GM19193 (cell line): ENCODE measurements at regions not wholly inside any gene's neighbourhood (a gene's known extent, or its start where the extent isn't known, plus 50 kb on each side); places are given as distances from the start of the nearest gene placed in this dataset.

ENCODE experiments used
- POLR2A ChIP-seq: IDR thresholded peaks from 4 replicates; pipeline ENCODE4 v1.6.1; 2011; ENCODE audit not compliant: insufficient read depth, insufficient read length; ENCODE audit errors: extremely low read depth

DNA sequence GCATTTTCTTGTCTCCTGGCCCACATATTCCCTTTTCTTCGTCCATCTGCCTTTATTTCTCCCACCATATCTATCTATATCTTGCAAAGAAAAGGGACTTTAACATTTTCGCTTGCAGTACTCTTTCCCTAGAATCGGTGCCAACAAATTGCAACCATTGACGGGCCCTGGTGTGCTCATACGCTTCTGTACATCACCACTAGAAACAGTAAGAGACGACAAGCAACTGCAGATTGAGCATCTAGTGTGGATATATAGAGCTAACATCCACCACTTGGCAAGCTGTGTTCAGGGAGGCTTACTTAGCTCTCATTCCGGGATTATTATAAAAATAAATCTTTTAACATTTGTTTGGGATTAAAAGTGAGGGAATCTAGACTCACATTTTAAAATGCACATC is 230.8 kb upstream of the PKN2 start:
- no peak for TF ChIP-seq POLR2A

- TF ChIP-seq POLR2A, result no peak
Measured at GRCh38 chr1:88454781-88455180, 229.3 kb upstream of the PKN2 start.

GRCh38 chr1:88455621-88456256 is 228.3 kb upstream of the PKN2 start:
- no peak for TF ChIP-seq POLR2A

DNA sequence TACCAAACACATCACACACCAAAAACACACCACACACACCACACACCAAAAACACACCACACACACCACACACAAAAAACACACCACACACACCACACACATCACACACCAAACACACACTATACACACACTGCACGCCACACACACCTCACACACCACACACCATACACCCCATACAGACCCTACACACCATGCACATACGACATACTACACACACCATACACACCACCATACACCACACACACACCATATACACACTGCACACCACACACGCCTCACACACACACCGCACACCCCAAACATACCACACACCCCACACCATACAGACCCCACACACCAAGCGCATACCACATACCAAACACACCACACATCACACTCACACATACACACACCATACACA is 226.9 kb upstream of the PKN2 start:
- TF ChIP-seq POLR2A, result no peak

DNA sequence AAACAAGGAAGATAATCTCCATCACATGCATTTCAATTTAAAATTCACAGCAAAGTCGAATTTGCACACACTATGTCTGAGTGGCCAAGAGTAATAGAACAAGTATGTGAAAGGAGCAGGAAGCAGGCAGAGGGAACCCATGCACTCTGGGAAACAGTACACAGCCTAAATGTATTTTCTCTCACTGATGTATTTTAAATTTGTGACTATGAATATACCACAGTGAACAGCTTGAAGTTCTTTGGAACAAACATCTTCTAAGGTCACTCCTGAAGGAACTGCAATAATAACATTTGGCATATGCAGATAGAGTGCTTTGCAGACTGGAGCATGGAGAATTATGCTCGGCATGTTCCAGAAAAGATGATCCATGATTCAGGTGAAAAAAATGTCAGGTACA is 223.1 kb upstream of the PKN2 start:
- TF ChIP-seq POLR2A, result no peak

DNA sequence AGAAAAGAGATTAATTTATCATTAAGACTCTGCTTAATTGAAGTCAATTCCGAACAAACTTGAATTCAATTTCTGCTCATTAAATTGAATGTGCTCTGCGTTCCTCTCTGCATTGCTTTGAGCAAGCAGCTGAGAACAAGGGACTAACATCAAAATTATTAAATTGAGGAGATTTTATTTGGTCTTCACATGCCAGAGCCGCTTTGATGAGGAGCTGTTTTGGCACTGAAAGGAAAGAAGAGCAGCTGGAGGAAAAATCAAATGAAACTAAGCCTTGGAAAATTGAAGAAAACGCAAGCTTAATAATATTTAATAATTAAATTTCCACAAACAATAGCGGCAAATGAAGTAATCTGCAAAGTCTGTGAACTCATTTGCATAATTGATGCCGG is 222.0 kb upstream of the PKN2 start:
- no peak for TF ChIP-seq POLR2A

DNA sequence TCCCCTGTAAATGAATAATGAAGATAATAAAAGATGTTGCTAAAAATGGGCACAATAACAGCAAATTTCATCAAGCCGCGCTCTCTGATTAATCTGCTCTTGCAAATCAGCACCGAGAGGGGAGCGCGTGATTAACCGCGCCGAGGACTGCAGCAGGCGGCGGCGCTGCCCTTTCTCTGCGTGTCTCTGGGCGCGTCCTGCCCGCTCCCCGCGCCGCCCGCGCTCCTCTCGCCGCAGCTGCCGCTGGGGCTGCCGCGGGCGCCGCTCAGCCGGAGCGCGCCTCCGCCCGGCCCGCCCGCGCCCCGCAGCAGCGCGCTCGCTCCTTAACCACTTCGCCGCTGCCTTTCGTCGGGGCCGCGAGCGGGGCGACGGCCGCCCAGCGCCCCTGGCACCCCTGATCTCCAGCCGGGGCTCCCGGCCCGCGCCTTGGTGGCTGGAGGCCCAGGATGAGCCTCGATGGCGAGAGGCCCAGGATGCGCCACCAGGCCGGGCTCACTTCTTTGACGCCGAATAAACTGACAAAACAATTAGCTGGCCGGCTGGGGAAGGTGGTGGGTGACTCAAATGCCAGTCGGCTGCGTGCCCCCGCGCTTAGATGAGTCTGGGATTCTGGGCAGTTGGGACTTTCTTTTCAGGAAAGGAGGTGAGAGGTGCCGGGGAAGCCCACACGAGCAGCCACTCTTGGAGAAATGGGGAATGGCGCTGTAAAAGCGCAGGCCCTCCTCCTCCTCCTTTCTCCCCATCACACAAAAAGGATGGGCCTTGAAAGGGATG is 221.4 kb upstream of the PKN2 start:
- TF ChIP-seq POLR2A, result no peak

GRCh38 chr1:88463401-88463985 is 220.6 kb upstream of the PKN2 start:
- TF ChIP-seq POLR2A, result no peak

DNA sequence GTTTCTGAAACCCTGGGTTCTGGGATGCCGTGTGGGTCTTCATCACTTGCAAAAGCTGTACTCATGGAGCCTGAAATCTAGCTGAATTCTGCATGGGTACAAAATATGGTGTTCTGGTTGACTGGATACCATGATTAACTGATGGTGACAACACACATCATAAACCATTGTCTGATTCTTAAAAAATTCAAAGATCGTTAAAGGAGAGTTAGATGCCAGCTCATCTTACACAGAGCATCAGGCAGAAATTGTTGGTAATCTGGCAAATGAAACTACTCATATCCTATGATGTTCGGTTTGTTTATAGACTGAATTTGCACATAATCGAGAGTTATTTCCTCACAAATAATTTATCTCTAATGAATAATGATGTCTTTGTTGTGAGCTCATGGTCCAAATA is 218.1 kb upstream of the PKN2 start:
- TF ChIP-seq POLR2A, result no peak

GRCh38 chr1:88466899-88467580 is 217.0 kb upstream of the PKN2 start:
- no peak for TF ChIP-seq POLR2A

- no peak for TF ChIP-seq POLR2A
Measured at GRCh38 chr1:88472298-88472697, 211.8 kb upstream of the PKN2 start.

DNA sequence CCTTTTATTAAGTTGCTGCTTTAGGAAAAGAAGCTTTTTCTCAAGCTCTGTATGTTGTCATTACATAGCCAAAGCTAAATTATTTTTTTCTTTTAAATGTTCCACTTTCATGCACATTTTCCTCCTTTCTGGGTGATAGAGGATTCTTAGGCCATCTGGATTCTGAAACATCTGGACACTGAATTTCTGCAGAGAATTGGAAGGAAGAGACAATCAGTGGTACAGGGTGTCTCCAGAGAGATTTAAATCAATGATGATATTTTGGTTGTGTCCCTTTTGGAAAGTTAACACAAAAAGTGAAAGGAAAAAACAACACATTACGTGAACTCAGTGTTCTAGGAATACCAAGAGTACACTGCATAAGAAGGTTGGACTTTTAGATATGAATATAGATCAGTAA is 211.4 kb upstream of the PKN2 start:
- TF ChIP-seq POLR2A, result no peak

DNA sequence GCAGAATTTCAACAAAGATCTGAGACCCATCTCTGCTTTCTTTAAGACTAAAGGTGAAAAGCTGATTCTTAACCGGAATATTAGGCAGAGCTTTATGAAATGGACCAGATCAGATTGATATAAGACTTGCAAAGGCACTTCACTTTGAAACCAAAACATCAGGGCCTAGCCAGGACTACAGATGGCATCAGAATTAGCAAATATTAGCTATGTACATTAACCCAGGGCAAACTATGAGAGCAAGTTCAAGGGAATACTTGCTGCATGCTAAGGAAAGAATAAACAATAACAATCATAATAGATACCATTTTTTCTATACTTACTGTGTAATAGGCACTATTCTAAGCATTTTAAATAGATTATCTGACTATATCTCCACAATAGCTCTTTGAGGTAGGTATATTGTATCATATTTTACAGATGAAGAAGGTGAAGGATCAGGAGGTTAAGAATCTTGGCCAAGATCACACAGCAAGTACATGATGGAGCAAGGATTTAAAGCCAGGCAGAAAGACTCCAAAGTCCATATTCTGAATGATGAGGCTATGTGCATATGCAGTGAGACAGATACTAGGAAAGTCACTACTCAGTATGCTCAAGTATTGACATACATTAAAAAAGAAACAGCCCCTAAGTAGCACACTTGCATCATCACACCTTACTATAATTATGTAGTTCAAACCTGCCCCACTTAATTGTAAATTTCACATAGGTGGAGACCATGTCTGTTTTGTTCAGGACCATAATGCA is 209.3 kb upstream of the PKN2 start:
- no peak for TF ChIP-seq POLR2A

DNA sequence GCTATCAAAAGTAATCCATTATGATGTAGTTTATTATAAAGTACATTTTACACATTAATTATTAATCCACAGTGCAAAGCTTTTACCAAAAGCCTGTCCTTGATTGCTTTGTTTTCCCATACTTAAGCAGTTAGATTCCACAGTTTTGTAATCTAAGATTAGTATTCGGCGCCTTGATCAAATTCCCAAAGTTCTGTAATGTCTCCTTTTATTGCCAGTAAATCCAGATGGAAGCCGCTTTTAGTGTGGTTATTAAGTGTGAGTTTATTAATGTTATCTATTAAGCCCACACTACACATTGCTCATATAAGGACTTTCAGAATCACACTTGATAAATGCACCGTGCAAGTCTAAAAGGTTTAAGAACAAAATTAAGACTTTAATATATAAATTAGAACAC is 199.2 kb upstream of the PKN2 start:
- TF ChIP-seq POLR2A, result no peak

GRCh38 chr1:88488237-88488636 is 195.8 kb upstream of the PKN2 start:
- no peak for TF ChIP-seq POLR2A
